Panc1 (cell line): ENCODE measurements at regions not wholly inside any gene's neighbourhood (a gene's known extent, or its start where the extent isn't known, plus 50 kb on each side); places are given as distances from the start of the nearest gene placed in this dataset.

Source experiments
- ATAC-seq: fragments of 200-7000 bp; cut with Tn5 transposase; 2 replicates; pipeline ENCODE4 v1.9.1; 2020; ENCODE audit warnings: mild to moderate bottlenecking, moderate library complexity
- BruUV-seq: library from RNA; stranded (reverse); fragments of 400-500 nt; replicated peaks from 2 replicates; lab custom pipeline; 2021; lab: Mats Ljungman, UMichigan
- CTCF ChIA-PET: fragments of 300-600 bp; sonication (Branson Sonifier 250); formaldehyde crosslinking; loops from one replicate; lab custom pipeline; 2022; ENCODE audit warnings: antibody characterized with exemption; lab: Charles Lee
- POLR2A ChIA-PET: fragments of 300-600 bp; sonication (Branson Sonifier 250); formaldehyde crosslinking; loops from one replicate; lab custom pipeline; 2022; ENCODE audit warnings: antibody characterized with exemption; lab: Charles Lee
- DNase-seq: peaks from one replicate; pipeline ENCODE4 v3.0.0-alpha.2; 2010; ENCODE audit warnings: low read depth, low spot score
- H3K27ac ChIP-seq: 2 replicates; pipeline ENCODE4 v1.5.1; 2011; ENCODE audit warnings: mild to moderate bottlenecking, low read length, inconsistent platforms
- H3K27me3 ChIP-seq: fragments of 200-500 bp; sonication (Bioruptor generic); 2 replicates; pipeline ENCODE4 v1.6.0; 2014; ENCODE audit warnings: low read length, inconsistent platforms; ENCODE audit not compliant: control insufficient read depth, insufficient read depth
- H3K36me3 ChIP-seq: fragments of 200-500 bp; sonication (Bioruptor generic); 2 replicates; pipeline ENCODE4 v1.5.1; 2014; ENCODE audit warnings: inconsistent platforms, mild to moderate bottlenecking, low read length, moderate library complexity; ENCODE audit not compliant: control insufficient read depth, insufficient read depth
- H3K4me1 ChIP-seq: 2 replicates; pipeline ENCODE4 v1.5.1; 2011; ENCODE audit warnings: inconsistent platforms, mild to moderate bottlenecking, low read length, moderate library complexity; ENCODE audit not compliant: control insufficient read depth, insufficient read depth
- H3K4me3 ChIP-seq, 2 experiments: 2 replicates each; pipeline ENCODE4 v1.5.1; 2011 to 2012; ENCODE audit warnings: low read depth in 2 of 2, low read length in 2 of 2, mild to moderate bottlenecking in 2 of 2, inconsistent platforms in 1 of 2, moderate library complexity in 1 of 2
- H3K9me3 ChIP-seq: fragments of 200-500 bp; sonication (Bioruptor generic); 2 replicates; pipeline ENCODE4 v1.5.1; 2014; ENCODE audit warnings: low read depth, mild to moderate bottlenecking, inconsistent platforms, low read length, moderate library complexity; ENCODE audit not compliant: control insufficient read depth, insufficient read depth
- CTCF ChIP-seq: fragments of 450-650 bp; IDR thresholded peaks from 2 replicates; pipeline ENCODE4 v1.5.1; 2017; ENCODE audit warnings: mild to moderate bottlenecking
- POLR2AphosphoS5 ChIP-seq: IDR thresholded peaks from 2 replicates; pipeline ENCODE4 v1.6.1; 2012; ENCODE audit warnings: mild to moderate bottlenecking, low read depth, low read length, moderate library complexity
- REST ChIP-seq, 2 experiments: IDR thresholded peaks; 2 replicates each; pipeline ENCODE4 v1.6.1; 2011 to 2012; ENCODE audit warnings: low read depth in 2 of 2, control low read depth in 1 of 2, low read length in 1 of 2, mild to moderate bottlenecking in 1 of 2, moderate library complexity in 1 of 2; ENCODE audit not compliant: insufficient read depth in 1 of 2
- SIN3A ChIP-seq: IDR thresholded peaks from 2 replicates; pipeline ENCODE4 v1.6.1; 2012; ENCODE audit warnings: low read depth, mild to moderate bottlenecking, low read length, moderate library complexity, borderline replicate concordance; ENCODE audit not compliant: insufficient read depth
- TCF7L2 ChIP-seq: IDR thresholded peaks from 2 replicates; pipeline ENCODE4 v1.6.1; 2011; ENCODE audit warnings: mild to moderate bottlenecking, low read depth, low read length, inconsistent platforms
- in situ Hi-C: cut with HindIII; loops from 2 replicates; pipeline ENCODE4 v1.10.0; 2016; ENCODE audit warnings: low sequenced_read_pairs, low pct_unique_long_range_greater_than_20kb
- intact Hi-C: fragments of 100-400 bp; cut with micrococcal nuclease; formaldehyde crosslinking; loops from one replicate; pipeline ENCODE4 v1.10.0; 2022; ENCODE audit not compliant: unreplicated experiment

DNA sequence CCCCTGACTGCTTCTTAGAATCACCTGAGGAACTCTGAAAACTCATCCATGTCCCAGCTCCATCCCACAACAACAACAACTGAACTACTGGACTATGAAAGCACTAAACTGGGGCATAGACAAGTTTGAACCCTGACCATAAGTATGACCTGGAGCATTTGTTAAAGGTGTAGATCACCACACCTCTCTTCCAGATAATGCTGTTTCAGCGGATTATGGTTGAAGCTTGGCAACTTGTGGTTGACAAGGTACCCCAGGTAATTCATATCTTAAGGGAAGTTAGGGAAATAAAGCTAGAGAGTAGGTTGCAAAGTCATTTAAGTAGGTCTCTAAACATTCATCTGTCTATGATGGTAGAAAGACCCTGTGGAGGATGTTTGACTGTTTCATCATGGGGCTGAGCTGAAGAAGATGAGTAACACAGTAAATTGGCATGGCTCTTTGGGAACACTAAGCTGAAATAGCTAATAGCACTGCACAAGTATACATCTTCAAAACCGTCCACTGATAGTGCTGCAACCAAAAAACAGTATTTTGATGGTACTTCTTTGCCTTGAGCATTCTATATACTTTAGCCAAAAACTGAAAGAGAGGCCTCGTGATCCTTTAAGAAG lies 80.2 kb downstream of the TMEM174 start:
- no peak overlapping the region for H3K27ac ChIP-seq
- no peaks in the 10 kb centered on the region; the same call in 1 of the 2 replicates for H3K27me3 ChIP-seq
- no peak overlapping the region for H3K4me3 ChIP-seq
- ATAC-seq = no peak
- DNase-seq = no peak
- no peaks in the 10 kb centered on the region for H3K36me3 ChIP-seq
- TF ChIP-seq TCF7L2 (no peak), REST (IDR thresholded peaks at IDR 0.05; ENCODE audit: insufficient read depth in 1 of 2, low read depth in 2 of 2, low read length in 1 of 2) (no peak), CTCF (no peak), SIN3A (no peak)
- ChIA-PET POLR2A (no interaction called here), CTCF (no interaction called here)
- intact Hi-C loops (no loop called here), in situ Hi-C loops (no loop called here)
- no TSS peak for BruUV-seq
- no peaks in the 10 kb centered on the region; the same call in 1 of the 2 replicates for H3K9me3 ChIP-seq
- H3K4me1 ChIP-seq = no peaks in the 10 kb centered on the region

DNA sequence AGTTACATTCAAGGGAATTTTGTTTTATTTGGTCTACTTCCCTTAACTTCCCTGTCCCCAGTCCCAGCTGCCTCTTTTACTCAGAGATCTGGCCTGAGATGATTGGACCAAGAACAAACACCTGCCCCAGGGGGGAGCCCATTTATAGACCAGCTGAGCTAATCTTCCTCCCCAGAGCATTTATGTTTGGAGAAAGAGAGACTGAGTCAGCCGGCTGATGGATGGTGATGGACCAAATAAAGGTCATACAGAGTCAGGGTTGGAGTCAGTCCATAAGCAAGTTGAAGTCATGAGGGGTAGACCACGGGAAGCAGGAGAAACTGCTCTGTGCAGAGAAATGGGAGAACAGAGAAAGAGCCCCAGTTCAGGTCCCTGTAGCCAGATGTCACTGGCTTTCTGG lies 77.7 kb downstream of the TMEM174 start:
- DNase-seq (no peak), ATAC-seq (no peak)
- Histone ChIP-seq H3K27ac (no peak overlapping the region), H3K36me3 (no peaks in the 10 kb centered on the region), H3K4me3 (no peak overlapping the region), H3K27me3 (no peaks in the 10 kb centered on the region; the same call in 1 of the 2 replicates), H3K4me1 (no peaks in the 10 kb centered on the region), H3K9me3 (no peaks in the 10 kb centered on the region)
- BruUV-seq = no TSS peak
- POLR2A ChIA-PET = interaction anchor here (0.5 to 0.6 kb wide), 2 partner anchors 73 to 594 kb away, joined by 5 to 13 read pairs; no protein-coding TSS in a partner anchor
- TF ChIP-seq TCF7L2 = no peak
- TF ChIP-seq REST (IDR thresholded peaks at IDR 0.05; ENCODE audit: insufficient read depth in 1 of 2, low read depth in 2 of 2, low read length in 1 of 2) = no peak
- TF ChIP-seq POLR2AphosphoS5 = no peak
- TF ChIP-seq CTCF = no peak
- TF ChIP-seq SIN3A = no peak
- CTCF ChIA-PET = no interaction called here
- intact Hi-C loops = no loop called here
- in situ Hi-C loops = no loop called here
